GM19328 (cell line): ENCODE measurements at regions not wholly inside any gene's neighbourhood (a gene's known extent, or its start where the extent isn't known, plus 50 kb on each side); places are given as distances from the start of the nearest gene placed in this dataset.
A peak's percentile ranks its signal among the peaks of the same experiment; 100 is the strongest.
"Not testable (repeated sequence)": the region's sequence is repeated elsewhere in the genome, so short reads cannot be mapped to it uniquely, and the experiment has no call there.

ENCODE experiments used
- ATAC-seq: cut with Tn5 transposase; IDR thresholded peaks from one replicate; pipeline ENCODE4 v1.9.1; 2021; ENCODE audit warnings: mild to moderate bottlenecking, moderate library complexity; ENCODE audit not compliant: unreplicated experiment

- ATAC-seq = no peak
Observed at GRCh38 chr4:161329852-161330251, 833.9 kb downstream of the FSTL5 start.

GRCh38 chr4:161321706-161322105 is 842.1 kb downstream of the FSTL5 start:
- ATAC-seq = no peak

DNA sequence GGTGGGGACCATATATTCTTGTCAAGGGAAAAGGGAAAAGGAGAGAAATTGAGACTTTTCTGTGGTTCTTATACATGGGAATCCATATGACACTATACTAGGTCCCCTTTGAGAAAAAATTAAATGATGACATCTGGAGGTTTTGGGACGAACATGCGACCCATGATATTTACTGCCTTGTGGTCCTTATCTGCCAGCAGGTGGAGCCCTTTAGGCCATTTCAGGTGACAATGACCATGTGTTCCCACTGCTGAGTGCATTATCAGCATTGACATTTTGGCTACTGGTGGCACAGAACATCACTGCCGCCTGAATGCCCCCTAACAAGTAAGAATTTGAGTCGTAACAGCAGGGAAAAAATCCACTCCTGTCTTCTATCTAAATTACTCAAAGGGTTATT is 843.4 kb downstream of the FSTL5 start:
- peak; percentile 75 for ATAC-seq

DNA sequence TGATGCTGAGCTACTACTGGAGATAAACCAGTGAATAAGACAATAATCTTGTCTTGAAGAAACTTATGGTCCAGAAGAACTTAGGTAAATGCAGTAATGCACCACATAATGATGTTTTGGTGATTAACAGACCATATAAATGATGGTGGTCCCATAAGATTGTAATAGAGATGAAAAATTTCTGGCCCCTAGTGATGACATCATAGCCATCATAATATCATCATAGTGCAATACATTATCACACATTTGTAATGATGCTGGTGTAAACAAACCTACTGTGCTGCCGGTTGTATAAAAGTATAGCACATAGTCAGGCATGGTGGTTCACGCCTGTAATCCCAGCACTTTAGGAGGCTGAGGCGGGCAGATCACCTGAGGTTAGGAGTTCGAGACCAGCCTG is 846.8 kb downstream of the FSTL5 start:
- no peak for ATAC-seq

GRCh38 chr4:161314371-161314770 is 849.4 kb downstream of the FSTL5 start:
- no peak for ATAC-seq

- no peak for ATAC-seq
Observed at GRCh38 chr4:161303551-161303950, 860.2 kb downstream of the FSTL5 start.

DNA sequence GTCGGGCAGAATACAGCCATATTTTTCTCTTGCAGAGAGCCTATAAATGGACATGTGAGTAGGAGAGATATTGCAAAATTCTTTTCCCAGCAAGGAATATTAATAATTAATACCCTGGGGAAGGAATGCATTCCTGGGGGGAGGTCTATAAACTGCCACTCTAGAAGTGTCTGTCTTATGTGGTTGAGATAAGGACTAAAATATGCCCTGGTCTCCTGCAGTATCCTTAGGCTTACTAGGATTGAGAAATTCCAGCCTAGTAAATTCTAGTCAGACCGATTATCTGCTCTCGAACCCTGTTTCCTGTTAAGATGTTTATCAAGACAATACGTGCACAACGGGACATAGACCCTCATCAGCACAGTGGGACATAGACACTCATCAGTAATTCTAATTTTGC is 872.6 kb downstream of the FSTL5 start:
- ATAC-seq = no peak

DNA sequence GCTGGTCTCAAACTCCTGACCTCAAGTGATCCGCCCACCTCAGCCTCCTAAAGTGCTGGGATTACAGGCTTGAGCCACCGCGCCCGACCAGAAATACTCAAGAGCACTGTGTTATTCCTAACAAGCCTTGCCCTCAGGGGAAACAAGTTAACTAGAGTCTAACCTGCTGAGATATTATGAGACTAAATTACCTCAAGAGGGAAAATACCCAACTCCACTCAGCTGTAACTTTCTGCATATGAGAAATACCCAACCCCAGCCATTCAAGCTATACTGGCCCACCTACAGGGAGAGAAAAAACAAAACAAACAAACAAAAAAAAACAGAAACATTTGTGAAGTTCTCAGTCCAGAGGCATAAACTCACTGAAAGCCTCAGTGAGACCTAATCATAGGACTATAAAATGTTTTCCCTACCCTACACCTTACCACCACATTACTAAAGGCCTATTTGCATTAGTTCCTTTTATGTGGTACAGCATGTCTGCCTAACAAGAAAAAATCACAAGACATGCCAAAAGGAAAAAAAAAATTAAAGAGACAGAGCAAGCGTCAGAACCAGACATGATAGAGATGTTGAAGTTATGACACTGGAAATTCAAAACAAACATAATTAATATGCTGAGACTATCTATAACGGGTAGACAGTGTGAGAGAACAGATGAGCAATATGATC is 876.0 kb downstream of the FSTL5 start:
- ATAC-seq = no peak

- ATAC-seq = no peak
Observed at GRCh38 chr4:161285461-161285860, 878.3 kb downstream of the FSTL5 start.

DNA sequence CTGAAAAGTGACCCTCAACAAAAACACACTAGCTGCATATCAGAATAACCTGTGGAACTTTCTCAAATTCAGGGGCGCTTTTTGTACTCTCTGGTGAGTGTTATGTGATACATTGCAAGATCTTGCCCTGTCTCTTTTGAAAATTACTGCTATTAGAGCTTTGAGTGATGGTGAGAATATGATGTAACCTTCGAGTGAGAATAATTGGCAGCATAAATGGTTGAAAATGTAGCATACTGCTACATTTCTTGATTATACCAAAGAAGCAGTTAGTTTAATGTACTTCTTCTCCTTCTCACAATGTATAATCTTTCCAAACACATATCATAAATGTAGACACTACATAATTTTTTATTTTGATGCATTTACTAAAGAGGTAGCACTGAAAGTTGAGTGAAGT is 882.9 kb downstream of the FSTL5 start:
- ATAC-seq = no peak

DNA sequence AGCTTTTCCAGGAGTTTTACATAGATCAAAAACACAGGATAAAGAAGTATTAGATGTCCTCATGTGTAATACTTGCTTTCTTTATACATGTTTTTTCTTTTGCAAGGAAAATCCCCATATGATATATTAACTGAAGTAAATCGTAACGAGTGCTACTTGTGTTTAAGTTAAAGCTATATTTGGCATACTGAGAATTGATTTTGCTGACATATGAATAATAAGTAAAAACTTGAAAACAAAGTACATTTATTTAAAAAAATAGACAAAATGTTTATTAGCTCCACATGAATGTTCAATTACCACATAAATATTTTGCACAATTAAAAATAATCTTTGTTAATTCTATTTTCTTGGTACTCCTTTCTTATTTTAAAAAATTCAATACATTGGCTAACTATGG is 884.7 kb downstream of the FSTL5 start:
- no peak for ATAC-seq

DNA sequence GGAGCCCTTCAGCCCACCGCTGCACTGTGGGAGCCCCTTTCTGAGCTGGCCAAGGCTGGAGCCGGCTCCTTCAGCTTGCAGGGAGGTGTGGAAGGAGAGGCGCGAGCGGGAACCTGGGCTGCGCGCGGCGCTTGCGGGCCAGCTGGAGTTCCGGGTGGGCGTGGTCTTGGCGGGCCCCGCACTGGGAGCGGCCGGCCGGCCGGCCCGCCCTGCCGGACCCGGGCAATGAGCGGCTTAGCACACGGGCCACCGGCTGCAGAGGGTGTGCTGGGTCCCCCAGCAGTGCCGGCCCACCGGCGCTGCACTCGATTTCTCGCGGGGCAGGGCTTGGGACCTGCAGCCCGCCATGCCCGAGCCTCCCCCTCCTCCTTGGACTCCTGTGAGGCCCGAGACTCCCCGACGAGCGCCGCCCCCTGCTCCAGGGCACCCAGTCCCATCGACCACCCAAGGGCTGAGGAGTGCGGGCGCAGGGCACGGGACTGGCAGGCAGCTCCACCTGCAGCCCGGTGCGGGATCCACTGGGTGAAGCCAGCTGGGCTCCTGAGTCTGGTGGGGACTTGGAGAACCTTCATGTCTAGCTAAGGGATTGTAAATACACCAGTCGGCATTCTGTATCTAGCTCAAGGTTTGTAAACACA is 886.5 kb downstream of the FSTL5 start:
- not testable (repeated sequence) for ATAC-seq

DNA sequence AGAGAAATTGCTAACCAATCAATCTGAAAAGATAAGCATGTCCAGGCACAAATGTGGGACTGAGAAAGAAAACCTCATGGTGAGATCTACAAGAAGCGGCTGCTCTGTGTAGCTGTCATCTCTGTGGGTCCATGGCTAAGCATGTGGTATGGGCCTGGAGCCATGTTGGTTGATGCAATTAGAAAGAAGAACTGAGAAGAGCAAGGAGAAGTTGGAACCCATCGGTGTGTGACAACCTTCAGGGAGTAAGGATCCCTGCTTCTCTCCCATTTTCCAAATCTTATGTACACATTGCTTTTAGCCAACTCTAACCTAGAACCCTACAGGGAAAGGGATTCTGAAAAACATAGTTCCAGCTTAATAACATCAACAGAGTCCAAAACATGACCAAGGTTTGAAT is 890.2 kb downstream of the FSTL5 start:
- ATAC-seq = no peak

- no peak for ATAC-seq
Observed at GRCh38 chr4:161260819-161261218, 903.0 kb downstream of the FSTL5 start.

DNA sequence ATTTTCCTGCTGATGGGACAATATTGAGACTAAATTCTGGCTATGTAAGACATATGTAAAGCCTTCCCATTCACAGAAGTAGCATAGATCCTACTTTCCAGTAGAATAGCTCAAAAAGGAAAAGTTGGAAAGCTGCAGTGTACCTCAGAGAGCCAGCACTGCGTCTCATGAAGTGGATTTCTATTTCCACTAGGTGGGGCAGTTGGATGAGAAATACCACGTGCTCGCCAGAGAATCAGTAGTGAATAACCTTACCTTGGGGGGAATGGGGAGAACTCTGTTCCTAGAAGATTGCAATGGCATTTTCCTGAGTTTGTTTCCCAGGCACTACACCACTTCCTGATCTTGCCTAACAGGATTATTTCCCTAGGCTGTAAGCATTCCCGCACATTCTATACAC is 907.1 kb downstream of the FSTL5 start:
- no peak for ATAC-seq

- no peak for ATAC-seq
Observed at GRCh38 chr4:161256172-161256571, 907.6 kb downstream of the FSTL5 start.

GRCh38 chr4:161254375-161254774 is 909.4 kb downstream of the FSTL5 start:
- no peak for ATAC-seq

DNA sequence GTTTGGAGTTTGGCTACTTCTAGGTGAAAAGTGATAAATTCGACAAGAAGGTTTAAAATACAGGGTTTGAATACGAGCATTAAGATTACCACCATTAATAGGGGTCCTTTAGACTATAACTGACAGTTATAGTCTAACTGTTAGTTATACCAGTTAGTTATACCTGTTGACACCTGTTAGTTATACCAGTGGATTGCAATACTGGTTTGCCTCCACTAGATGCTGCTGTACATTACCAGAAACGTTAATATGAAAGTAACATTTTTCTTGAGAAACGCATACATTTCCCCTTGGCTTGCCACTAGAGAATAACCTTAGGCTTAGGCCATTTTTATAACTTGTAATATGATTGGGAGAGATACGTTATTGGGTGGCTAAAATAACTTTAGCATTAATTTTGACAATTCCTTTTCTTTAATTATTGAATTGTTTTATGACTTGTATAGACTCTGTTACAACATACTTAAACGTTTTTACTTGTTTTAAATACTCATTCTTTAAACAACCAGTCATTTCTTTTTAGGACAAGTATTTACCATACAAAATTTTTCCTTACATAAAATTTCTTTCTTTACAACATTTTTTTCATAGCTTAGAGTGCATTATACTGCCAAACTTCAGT is 911.2 kb downstream of the FSTL5 start:
- ATAC-seq = peak; percentile 69

GRCh38 chr4:161249779-161250440 is 913.9 kb downstream of the FSTL5 start:
- no peak for ATAC-seq

DNA sequence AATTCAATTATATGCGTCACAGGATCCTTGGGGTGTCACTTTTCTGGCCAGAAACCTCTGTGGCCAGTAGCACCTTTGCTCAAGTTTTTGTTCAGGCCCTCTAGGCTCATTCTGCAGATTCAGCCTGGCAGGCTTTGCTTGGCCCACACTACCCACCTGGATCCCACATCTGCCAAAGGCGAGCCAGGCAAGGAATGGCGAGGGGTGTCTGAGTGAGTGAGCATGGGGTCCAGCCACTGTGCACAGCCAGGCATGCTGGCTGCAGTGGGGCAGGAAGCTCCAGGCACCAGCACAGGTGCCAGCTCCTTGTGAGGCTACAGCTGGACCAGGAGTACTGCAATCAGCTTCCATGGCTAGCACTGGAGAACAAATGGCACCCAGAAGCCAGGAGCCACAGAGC is 914.9 kb downstream of the FSTL5 start:
- no peak for ATAC-seq

GRCh38 chr4:161247831-161248230 is 916.0 kb downstream of the FSTL5 start:
- ATAC-seq = no peak

DNA sequence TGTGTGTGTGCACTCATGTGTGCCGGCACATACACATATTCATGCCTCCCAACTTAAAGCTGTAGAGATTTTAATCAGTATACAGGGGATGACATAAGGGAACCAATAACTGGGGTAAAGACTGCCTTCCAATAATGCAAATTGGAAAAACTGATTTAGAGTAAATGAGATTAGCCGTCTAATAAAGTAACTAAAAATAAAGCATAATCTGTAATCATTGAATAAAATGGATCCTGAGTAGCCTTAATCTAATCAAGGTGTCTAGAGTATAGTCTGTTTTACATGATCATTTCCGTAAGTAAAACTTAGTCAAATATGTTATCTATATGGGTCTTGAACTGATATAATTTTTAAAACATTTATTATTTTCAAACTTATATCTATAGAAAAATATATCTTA is 925.8 kb downstream of the FSTL5 start:
- ATAC-seq = no peak
